Activated CD8-positive, alpha-beta T cell treated with anti-CD3 and anti-CD28 coated beads, Interleukin-2, amount 10 ng/mL, durations not matched to agents 7 days and 5 days (primary cell): ENCODE measurements at regions not wholly inside any gene's neighbourhood (a gene's known extent, or its start where the extent isn't known, plus 50 kb on each side); places are given as distances from the start of the nearest gene placed in this dataset.

Experiments used
- ATAC-seq: fragments of 150-1000 bp; cut with Tn5 transposase; one replicate; pipeline ENCODE4 v1.10.0; 2021; ENCODE audit warnings: moderate library complexity
- CTCF ChIA-PET: fragments of 350-600 bp; sonication (Branson Sonifier 250); formaldehyde crosslinking; loops from one replicate; lab custom pipeline; 2021; ENCODE audit warnings: antibody characterized with exemption; lab: Charles Lee
- POLR2A ChIA-PET: fragments of 350-600 bp; sonication (Branson Sonifier 250); formaldehyde crosslinking; loops from one replicate; lab custom pipeline; 2021; ENCODE audit warnings: antibody characterized with exemption; lab: Charles Lee
- DNase-seq: peaks from one replicate; pipeline ENCODE4 v3.0.0-alpha.2; 2020
- H3K27ac Mint-ChIP-seq: one replicate; pipeline ENCODE4 v1.8.0; 2021; ENCODE audit warnings: mild to moderate bottlenecking, mixed read lengths
- H3K27me3 Mint-ChIP-seq: one replicate; pipeline ENCODE4 v1.8.0; 2021; ENCODE audit warnings: low read depth, mixed read lengths
- H3K36me3 Mint-ChIP-seq: one replicate; pipeline ENCODE4 v1.8.0; 2021; ENCODE audit warnings: low read depth, mixed read lengths
- H3K4me1 Mint-ChIP-seq: one replicate; pipeline ENCODE4 v1.8.0; 2021; ENCODE audit warnings: low read depth, mixed read lengths
- H3K4me3 Mint-ChIP-seq: one replicate; pipeline ENCODE4 v1.8.0; 2021; ENCODE audit warnings: mild to moderate bottlenecking, mixed read lengths
- H3K9me3 Mint-ChIP-seq: one replicate; pipeline ENCODE4 v1.8.0; 2022; ENCODE audit warnings: mixed read lengths; ENCODE audit not compliant: insufficient read depth

DNA sequence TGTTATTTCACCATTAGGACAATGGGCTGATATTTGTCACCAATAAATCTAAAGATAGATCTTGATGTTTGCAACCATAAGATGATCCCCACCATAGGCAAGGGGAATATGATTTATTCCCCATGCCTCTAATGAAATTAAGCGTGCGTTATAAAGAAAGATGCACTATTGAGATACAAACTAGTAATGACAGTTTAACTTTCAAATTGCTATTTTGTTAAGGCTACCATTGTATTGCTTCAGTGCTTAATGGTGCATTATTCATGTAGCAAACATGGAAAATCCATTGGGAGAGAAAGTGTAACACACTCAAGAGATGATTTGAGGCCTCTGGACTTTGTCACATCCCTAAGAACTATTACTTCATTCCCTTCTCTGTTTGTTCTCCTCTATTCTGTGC, 108.9 kb upstream of the TRABD2B start:
- H3K9me3 Mint-ChIP-seq: no peaks in the 10 kb centered on the region
- no peak overlapping the region for H3K4me3 Mint-ChIP-seq
- ChIA-PET POLR2A (no interaction called here), CTCF (interaction anchor here (0.6 kb wide), 1 partner anchor 9 kb away, joined by 3 read pairs; no protein-coding TSS in a partner anchor)
- ATAC-seq (no peak), DNase-seq (no peak)
- no peaks in the 10 kb centered on the region for H3K4me1 Mint-ChIP-seq
- H3K36me3 Mint-ChIP-seq: no peaks in the 10 kb centered on the region
- no peaks in the 10 kb centered on the region for H3K27me3 Mint-ChIP-seq
- H3K27ac Mint-ChIP-seq: no peak overlapping the region

DNA sequence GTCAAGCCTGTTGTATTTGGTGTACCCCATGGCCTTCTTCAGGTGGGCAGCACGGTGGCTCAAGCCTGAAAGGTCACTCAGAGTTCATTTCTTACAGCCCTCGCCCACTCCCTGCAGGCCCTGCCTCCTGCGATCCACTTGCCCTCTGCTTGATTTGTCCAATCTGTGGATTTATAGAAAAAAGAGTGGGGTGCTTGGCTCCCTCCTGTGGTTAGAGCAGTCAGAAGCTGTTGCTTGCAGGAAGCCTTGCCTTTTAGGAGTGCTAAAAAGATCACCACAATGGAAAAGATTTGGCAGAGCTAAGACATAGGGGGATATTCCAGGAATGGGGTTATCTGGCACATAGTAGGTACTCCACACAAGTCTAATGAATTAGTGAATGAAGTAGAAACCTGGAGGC, 108.0 kb upstream of the TRABD2B start:
- no peaks in the 10 kb centered on the region for H3K36me3 Mint-ChIP-seq
- ChIA-PET CTCF (no interaction called here), POLR2A (no interaction called here)
- no peaks in the 10 kb centered on the region for H3K9me3 Mint-ChIP-seq
- ATAC-seq (no peak), DNase-seq (no peak)
- no peaks in the 10 kb centered on the region for H3K27me3 Mint-ChIP-seq
- H3K4me3 Mint-ChIP-seq: no peak overlapping the region
- no peaks in the 10 kb centered on the region for H3K4me1 Mint-ChIP-seq
- H3K27ac Mint-ChIP-seq: no peak overlapping the region

DNA sequence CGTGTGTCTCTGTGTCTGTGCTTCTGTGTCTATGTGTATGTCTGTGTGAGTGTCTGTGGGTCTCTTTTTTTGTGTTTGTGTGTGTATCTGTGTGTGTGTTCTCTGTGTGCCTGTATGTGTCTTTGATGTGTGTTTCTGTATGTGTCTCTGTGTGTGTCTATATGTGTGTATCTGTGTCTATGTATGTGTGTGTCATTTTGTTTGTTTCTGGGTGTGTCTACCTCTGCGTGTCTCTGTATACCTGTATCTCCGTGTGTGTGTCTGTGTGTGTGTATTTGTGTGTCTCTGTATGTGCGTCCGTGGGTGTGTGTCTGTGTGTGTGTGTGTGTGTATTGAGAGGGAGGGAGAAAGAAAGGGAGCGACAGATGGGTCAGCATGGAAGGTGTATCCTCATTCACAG, 106.3 kb upstream of the TRABD2B start:
- ATAC-seq: no peak
- no peak overlapping the region for H3K4me3 Mint-ChIP-seq
- CTCF ChIA-PET: no interaction called here
- H3K27me3 Mint-ChIP-seq: peaks cover under 1% of the 10 kb centered on the region
- H3K36me3 Mint-ChIP-seq: no peaks in the 10 kb centered on the region
- H3K27ac Mint-ChIP-seq: no peak overlapping the region
- POLR2A ChIA-PET: no interaction called here
- no peak for DNase-seq
- no peaks in the 10 kb centered on the region for H3K9me3 Mint-ChIP-seq
- no peaks in the 10 kb centered on the region for H3K4me1 Mint-ChIP-seq

DNA sequence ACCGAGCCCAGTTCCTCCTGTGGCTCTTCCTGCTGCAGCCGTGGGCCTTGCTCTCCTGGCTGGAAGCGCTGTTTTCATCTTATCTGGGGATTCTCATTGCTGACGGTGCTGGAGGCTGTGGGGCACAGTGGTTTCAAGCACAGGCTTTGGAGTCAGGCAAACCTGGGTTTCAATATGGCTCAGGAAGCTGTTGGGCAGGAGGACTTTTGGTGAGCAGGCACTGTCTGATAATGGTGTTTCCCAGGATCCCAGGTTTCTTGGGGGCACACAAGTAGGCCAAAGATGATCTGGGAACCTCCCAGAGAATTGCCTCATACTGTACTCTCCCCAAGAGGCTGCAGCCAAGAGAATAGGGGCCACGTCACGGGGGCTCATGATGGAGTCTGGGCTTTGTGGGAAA, 105.6 kb upstream of the TRABD2B start:
- ATAC-seq (no peak), DNase-seq (no peak)
- ChIA-PET CTCF (interaction anchor here (0.9 kb wide), 1 partner anchor 9 kb away, joined by 3 read pairs; no protein-coding TSS in a partner anchor), POLR2A (no interaction called here)
- Mint-ChIP-seq H3K27me3 (peaks cover 4% of the 10 kb centered on the region), H3K4me1 (no peaks in the 10 kb centered on the region), H3K4me3 (no peak overlapping the region), H3K27ac (no peak overlapping the region), H3K36me3 (no peaks in the 10 kb centered on the region), H3K9me3 (no peaks in the 10 kb centered on the region)

DNA sequence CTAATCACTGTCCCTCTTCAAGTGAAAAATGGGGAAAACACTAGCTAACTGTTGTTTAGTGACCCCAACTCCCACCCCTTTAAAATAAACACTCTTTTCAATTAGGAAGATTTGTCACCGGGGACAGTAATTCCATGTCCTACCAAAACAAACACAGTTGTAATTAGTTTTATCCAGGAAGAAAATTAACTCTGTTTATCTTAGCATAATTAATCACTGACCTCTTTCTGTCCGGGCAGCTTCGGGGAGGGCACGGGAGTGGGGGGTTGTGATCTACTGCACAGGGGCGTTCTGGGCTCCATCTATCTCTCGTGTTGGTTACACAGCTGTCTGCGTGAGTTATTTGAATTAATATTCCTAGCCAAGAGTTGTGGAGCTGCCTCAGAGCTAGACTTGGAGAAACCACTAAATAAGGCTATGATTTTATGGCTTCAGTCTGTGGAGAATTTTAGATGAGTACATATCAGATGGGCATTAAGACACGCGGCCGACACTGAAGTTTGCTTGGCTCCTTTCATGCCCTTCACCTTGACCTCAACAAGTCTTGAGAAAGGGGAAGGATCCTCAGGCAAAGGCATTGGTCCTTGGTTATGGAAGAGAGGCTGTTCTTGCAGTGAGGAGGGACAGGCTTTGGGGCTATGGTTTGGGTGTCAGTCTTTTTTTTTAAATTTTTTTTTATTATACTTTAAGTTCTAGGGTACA, 102.0 kb upstream of the TRABD2B start:
- no peak overlapping the region for H3K27ac Mint-ChIP-seq
- no peaks in the 10 kb centered on the region for H3K9me3 Mint-ChIP-seq
- DNase-seq (no peak), ATAC-seq (no peak)
- POLR2A ChIA-PET: no interaction called here
- peaks cover 14% of the 10 kb centered on the region for H3K27me3 Mint-ChIP-seq
- H3K4me1 Mint-ChIP-seq: peaks cover under 1% of the 10 kb centered on the region
- H3K4me3 Mint-ChIP-seq: no peak overlapping the region
- H3K36me3 Mint-ChIP-seq: no peaks in the 10 kb centered on the region
- CTCF ChIA-PET: no interaction called here

DNA sequence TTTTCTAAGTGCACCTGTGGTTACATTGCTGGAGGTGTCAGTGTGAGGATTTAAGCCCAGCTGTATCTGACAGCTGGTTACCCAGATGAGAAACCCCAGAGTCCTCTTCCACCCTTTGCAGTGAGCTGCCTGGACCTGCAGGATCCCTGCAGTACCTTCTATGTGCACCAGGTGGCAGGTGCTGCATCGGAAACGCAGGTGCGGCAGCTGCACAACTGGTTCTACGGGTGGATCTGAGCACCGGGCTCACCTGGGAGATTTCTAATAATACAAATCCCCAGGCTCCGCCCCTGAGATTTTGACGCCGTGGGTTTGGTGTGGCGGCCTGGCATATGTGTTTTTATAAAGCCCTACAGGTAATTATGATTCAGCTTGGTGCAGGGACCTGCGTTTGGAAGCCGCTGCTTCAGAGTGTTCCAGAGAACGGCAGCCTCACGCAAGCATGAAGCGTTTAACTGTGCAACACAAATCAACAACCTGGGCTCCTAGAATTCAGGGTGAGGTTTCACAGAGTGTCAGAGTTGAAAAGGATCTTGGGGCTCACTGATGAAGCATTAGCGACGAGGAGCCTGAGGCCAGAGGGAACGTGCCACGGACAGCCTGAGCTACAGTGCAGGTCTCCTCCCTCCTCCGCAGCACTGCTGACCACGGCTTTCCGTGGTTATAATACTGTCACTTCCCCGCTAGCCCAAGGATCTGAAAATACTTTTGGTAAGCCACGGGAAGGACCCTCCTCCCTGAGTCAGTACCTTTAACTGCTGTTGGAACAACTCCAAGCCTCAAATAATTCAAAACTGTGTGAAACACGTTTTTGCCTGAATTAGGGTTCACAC, 96.7 kb upstream of the TRABD2B start:
- peak overlapping the region; percentile 28 for H3K4me3 Mint-ChIP-seq
- peaks cover 6% of the 10 kb centered on the region for H3K4me1 Mint-ChIP-seq
- ATAC-seq: peak; percentile 97
- peaks cover 26% of the 10 kb centered on the region for H3K27me3 Mint-ChIP-seq
- POLR2A ChIA-PET: no interaction called here
- no peak overlapping the region for H3K27ac Mint-ChIP-seq
- CTCF ChIA-PET: interaction anchor here (0.7 to 1.7 kb wide), 12 partner anchors 8 to 457 kb away, joined by 3 to 10 read pairs (median 4); no protein-coding TSS in a partner anchor
- no peaks in the 10 kb centered on the region for H3K36me3 Mint-ChIP-seq
- no peaks in the 10 kb centered on the region for H3K9me3 Mint-ChIP-seq
- peak; percentile 79 for DNase-seq

DNA sequence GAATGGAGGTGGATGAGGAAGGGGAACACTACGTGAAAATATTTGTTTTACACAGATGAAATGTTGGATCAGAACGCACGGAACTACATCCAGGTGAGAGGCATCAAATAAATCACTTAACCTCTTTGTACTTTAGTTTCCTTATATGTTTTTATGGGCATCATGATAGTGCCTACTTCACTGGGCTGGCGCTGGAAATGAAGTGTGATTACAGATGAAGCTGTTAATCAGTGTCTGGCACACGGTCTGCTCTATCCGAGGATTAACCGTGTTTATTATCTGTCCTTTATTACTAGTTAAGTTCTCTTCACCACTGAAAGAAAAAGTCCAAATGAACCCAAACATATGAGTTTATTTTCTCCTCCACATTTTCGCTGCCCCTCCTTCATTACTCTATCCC, 96.0 kb upstream of the TRABD2B start:
- ChIA-PET POLR2A (no interaction called here), CTCF (interaction anchor here (0.7 to 1.7 kb wide), 8 partner anchors 9 to 456 kb away, joined by 3 to 10 read pairs (median 4); no protein-coding TSS in a partner anchor)
- no peak overlapping the region for H3K4me3 Mint-ChIP-seq
- ATAC-seq (no peak), DNase-seq (no peak)
- peaks cover 24% of the 10 kb centered on the region for H3K27me3 Mint-ChIP-seq
- no peaks in the 10 kb centered on the region for H3K36me3 Mint-ChIP-seq
- H3K9me3 Mint-ChIP-seq: no peaks in the 10 kb centered on the region
- no peak overlapping the region for H3K27ac Mint-ChIP-seq
- H3K4me1 Mint-ChIP-seq: peaks cover 6% of the 10 kb centered on the region

DNA sequence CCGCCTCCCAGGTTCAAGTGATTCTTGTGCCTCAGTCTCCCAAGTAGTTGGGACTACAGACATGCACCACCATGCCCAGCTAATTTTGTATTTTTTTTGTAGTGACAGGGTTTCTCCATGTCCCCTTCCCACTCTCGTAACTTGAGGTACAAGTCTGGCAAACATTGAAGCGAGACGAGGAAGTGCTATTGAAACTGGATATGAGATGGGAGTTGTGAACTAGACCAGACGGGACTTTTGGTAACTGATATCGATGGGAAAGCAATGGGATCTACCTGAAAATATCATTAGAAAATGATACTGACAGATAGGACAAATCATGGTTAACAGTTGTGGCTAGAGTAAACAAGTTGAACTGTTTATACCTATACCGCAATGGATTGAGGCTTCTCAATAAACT, 95.2 kb upstream of the TRABD2B start:
- DNase-seq: no peak
- no peak for ATAC-seq
- peaks cover 6% of the 10 kb centered on the region for H3K4me1 Mint-ChIP-seq
- H3K9me3 Mint-ChIP-seq: no peaks in the 10 kb centered on the region
- POLR2A ChIA-PET: no interaction called here
- H3K27ac Mint-ChIP-seq: no peak overlapping the region
- peaks cover 26% of the 10 kb centered on the region for H3K27me3 Mint-ChIP-seq
- CTCF ChIA-PET: no interaction called here
- no peaks in the 10 kb centered on the region for H3K36me3 Mint-ChIP-seq
- no peak overlapping the region for H3K4me3 Mint-ChIP-seq

DNA sequence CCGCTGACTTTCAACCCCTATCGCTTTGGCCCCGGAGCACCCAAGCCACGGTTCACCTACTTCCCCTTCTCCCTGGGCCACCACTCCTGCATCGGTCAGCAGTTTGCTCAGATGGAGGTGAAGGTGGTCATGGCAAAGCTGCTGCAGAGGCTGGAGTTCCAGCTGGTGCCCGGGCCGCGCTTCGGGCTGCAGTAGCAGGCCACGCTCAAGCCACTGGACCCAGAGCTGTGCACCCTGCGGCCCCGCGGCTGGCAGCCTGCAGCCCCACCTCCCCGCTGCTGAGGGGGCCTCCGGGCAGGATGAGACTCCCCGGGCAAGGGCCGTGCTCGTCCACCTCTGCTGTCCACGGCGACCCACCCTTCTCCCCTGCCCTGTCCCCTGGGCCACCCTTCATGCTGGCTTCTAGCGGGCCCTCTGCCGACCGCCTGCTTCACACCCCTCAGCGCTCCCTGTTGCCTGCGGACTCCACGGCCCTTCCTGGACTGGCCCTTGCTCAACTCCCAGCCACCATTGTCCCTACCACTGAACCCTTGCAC, 92.2 kb upstream of the TRABD2B start:
- ChIA-PET POLR2A (no interaction called here), CTCF (no interaction called here)
- no peaks in the 10 kb centered on the region for H3K36me3 Mint-ChIP-seq
- H3K9me3 Mint-ChIP-seq: no peaks in the 10 kb centered on the region
- peaks cover 21% of the 10 kb centered on the region for H3K27me3 Mint-ChIP-seq
- ATAC-seq (no peak), DNase-seq (no peak)
- no peak overlapping the region for H3K27ac Mint-ChIP-seq
- H3K4me3 Mint-ChIP-seq: no peak overlapping the region
- peaks cover 6% of the 10 kb centered on the region for H3K4me1 Mint-ChIP-seq

DNA sequence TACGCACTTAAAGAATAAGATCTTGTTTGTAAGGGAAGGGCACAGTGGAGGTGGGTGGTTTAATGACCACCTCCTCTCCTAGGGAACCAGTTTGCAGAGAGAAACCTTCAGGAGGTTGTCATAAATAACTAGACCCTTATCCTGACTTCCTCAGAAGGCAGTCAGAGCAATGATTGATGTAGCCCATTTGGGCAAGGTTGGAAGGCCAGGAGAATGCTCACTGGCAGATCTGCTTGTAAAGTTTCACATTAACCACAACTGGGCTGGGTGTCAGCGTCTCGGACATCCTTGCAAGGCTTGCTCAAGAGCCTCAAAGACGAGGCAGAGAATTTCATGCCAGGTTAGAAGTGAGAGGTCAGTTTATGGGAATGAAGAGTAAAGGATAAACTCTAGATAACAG, 87.6 kb upstream of the TRABD2B start:
- CTCF ChIA-PET: interaction anchor here (0.9 kb wide), 1 partner anchor 119 kb away, joined by 3 read pairs; no protein-coding TSS in a partner anchor
- Mint-ChIP-seq H3K4me3 (no peak overlapping the region), H3K27me3 (peaks cover 8% of the 10 kb centered on the region), H3K27ac (no peak overlapping the region), H3K9me3 (no peaks in the 10 kb centered on the region), H3K36me3 (no peaks in the 10 kb centered on the region), H3K4me1 (no peaks in the 10 kb centered on the region)
- ATAC-seq (no peak), DNase-seq (no peak)
- POLR2A ChIA-PET: no interaction called here

DNA sequence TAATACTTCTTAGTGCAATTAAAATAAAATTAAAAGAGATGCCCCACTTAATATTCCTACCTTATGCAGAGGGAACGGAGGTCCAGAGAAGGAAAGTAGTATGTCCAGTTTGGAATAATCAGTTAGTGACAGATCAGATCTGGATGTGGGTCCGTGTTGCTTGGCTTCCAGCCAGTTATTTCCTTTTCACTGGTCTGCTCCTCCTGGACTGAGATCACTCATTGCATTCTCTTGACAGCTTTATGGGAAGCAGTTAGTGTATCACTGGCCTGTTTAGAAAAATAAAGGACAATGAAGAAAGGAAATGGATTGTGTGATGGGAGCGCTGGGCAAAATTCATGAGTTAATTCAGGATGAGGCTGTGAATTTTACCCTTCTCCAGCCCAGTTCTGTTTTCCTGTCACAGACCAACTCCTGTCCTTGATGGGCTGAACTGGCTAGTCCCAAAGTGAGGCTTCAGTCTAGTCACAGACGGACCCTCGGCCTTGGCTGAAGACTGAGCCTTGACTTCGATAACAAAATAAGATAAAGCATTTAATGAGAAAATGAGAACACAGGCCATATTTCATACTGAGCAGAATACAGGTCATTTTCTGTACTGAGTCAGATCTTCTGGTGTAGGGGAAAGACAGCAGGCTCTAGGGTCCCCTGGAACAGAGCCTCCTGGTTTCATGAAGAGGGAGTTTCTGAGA, 85.2 kb upstream of the TRABD2B start:
- no peaks in the 10 kb centered on the region for H3K4me1 Mint-ChIP-seq
- DNase-seq (no peak), ATAC-seq (no peak)
- H3K4me3 Mint-ChIP-seq: no peak overlapping the region
- H3K27ac Mint-ChIP-seq: no peak overlapping the region
- H3K27me3 Mint-ChIP-seq: peaks cover 4% of the 10 kb centered on the region
- ChIA-PET CTCF (no interaction called here), POLR2A (no interaction called here)
- H3K36me3 Mint-ChIP-seq: no peaks in the 10 kb centered on the region
- no peaks in the 10 kb centered on the region for H3K9me3 Mint-ChIP-seq
